ENCODE measurements at regions not wholly inside any gene's neighbourhood (a gene's known extent, or its start where the extent isn't known, plus 50 kb on each side); places are given as distances from the start of the nearest gene placed in this dataset.

DNA sequence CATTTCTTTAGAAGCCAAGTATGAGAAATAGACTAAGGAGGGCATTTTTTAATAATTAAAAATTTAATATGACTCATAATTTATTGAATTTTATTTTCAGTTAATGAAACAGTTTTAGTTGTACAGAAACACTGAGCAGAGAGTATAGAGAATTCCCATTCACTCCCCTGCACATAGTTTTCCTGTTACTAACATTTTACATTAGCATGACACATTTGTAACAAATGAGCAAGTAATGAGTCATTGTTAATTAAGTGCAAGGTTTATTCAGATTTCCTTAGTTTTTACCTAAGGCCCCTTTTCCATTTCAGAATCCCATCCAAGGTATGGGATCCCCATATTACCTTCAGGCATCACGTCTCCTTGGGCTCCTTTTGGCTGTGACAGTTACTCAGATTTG lies 271.5 kb upstream of the FZD8 start:
- Histone ChIP-seq H3K27ac (no peak overlapping the region), H3K4me3 (no peak overlapping the region)
- TF ChIP-seq, protein P1, sequence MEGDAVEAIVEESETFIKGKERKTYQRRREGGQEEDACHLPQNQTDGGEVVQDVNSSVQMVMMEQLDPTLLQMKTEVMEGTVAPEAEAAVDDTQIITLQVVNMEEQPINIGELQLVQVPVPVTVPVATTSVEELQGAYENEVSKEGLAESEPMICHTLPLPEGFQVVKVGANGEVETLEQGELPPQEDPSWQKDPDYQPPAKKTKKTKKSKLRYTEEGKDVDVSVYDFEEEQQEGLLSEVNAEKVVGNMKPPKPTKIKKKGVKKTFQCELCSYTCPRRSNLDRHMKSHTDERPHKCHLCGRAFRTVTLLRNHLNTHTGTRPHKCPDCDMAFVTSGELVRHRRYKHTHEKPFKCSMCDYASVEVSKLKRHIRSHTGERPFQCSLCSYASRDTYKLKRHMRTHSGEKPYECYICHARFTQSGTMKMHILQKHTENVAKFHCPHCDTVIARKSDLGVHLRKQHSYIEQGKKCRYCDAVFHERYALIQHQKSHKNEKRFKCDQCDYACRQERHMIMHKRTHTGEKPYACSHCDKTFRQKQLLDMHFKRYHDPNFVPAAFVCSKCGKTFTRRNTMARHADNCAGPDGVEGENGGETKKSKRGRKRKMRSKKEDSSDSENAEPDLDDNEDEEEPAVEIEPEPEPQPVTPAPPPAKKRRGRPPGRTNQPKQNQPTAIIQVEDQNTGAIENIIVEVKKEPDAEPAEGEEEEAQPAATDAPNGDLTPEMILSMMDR (IDR thresholded peaks at IDR 0.05) = no peak
- DNase-seq (ENCODE audit: low spot score) = no peak

DNA sequence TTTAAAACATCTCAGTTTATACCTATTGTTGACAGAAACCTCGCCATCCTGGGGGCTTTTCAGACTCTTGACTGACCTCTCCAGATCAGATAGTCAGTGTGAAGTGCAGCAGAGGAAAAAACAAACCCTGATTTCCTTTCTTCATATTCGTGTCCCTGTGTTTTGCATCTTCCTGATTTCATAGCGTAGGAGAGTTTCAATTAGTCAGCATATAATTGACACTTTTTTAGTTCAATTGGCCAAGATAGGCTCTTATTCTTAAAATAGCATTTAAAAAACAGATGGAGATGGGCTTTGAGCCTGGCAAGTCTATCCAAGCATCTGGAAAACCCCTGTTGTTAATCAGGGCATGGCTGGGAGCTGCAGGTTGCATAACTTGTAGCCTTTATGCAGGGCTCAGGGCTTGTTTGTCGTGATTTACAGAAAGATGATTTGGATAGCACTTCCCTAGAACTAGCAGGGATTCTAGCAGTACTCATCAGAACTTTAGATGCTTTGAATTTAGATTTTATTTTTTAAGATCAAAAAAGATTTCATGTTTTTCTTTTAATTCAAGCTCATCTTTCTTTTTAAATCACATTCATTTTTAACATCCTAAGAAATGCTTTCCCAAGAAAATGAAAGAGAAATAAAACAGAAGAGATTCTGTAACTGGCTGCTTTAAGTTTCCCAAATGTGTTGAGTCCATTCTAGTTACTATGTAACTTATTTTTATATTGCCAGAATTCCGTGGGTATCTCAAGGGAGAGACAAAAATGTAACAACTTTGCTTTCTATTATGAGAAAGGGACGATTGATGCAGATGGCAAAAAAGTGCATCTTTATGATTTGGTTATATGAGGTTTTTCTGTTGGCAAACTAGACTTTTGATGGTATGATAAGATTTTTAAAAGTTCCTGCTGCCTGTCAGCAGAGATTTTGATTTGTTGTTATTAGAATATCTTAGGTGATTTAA lies 270.8 kb upstream of the FZD8 start:
- no peak for DNase-seq (ENCODE audit: low spot score)
- Histone ChIP-seq H3K27ac (no peak overlapping the region), H3K4me3 (no peak overlapping the region)
- TF ChIP-seq, protein P1 (IDR thresholded peaks at IDR 0.05) = no peak

DNA sequence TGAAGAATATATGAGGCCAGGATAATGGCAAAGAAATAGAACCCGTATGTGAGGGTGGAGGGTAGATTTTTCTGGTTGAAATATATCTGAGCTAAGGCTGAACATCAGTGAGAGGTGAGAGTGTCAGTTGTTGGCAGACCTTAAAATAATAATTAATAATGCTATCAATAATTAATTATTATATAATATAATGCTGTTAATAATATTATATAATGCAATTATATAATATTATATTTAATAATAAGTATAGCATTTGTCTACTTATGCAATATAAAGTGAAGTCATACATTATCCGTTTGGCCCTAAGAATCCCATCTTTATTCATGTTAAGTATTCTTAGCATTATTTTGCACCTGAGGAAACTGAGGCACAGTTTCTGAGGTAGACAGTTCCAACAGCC lies 269.9 kb upstream of the FZD8 start:
- Histone ChIP-seq H3K4me3 (no peak overlapping the region), H3K27ac (no peak overlapping the region)
- no peak for DNase-seq (ENCODE audit: low spot score)
- TF ChIP-seq, protein P1 (IDR thresholded peaks at IDR 0.05) = no peak

DNA sequence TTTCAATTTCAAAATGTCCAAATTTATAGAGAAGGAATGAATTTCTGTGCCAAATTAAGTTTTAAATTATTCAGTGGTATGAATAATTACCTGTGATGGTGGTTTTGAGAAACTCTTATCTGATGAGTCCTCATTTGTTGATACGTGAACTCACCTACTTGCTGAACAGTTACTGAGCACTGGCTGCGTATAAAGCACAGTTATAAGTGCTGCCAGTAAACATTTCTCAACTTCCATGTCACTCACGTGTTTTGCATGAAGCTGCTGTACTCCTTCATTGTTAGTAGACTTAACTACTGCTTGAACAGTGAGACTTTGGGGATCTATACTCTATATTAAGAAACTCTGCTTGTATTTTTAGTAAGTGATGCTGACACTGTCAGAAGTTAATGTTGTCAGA lies 269.1 kb upstream of the FZD8 start:
- Histone ChIP-seq H3K27ac (no peak overlapping the region), H3K4me3 (no peak overlapping the region)
- TF ChIP-seq, protein P1 (IDR thresholded peaks at IDR 0.05) = no peak
- no peak for DNase-seq (ENCODE audit: low spot score)

DNA sequence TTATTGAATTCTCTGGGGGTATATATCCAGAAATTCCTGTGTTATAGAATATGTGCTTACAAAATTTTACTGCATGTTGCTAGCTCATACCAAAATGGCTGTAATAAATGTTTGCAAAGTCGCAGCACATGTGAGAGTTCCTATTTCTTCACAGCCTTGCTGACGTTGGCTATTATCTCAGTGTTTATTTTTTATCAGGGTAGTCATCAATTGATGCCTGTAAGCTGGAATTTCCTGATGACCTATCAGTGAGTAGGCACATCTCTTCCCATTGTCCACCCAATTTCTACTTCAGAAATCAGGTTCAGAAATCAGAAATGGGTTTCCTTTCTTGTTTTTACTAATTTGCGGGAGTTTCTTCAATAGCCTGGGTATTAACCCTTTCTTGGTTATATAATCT lies 268.1 kb upstream of the FZD8 start:
- TF ChIP-seq, protein P1 (IDR thresholded peaks at IDR 0.05) = no peak
- Histone ChIP-seq H3K4me3 (no peak overlapping the region), H3K27ac (no peak overlapping the region)
- no peak for DNase-seq (ENCODE audit: low spot score)

DNA sequence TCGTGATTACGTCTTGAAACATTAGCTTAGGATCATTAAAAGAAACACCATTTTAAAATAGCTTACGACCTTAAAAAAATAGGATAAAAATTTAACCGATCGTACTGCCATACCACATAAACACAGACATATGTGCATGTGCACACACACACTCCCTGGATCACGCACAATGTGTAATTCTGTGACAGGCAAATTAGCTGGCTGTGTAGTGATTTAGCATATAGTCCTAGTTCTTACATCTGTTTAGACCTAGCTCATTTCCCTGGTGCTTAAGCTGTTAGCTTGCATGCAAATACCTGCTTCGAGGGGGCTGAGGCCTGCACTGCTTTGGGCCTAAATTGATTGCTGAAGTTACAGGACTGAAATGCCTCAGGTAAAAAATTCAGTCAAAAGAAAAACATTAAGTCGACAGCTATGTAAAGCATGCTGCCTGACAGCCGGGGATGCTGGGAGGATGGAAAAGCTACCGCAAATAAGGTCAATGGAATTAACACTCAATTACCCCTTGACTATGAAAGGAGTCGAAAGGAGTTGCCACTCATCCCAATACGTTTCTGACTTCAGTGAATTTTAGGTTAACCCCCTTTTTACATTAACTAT lies 267.1 kb upstream of the FZD8 start:
- no peak for DNase-seq (ENCODE audit: low spot score)
- TF ChIP-seq, protein P1 (IDR thresholded peaks at IDR 0.05) = no peak

DNA sequence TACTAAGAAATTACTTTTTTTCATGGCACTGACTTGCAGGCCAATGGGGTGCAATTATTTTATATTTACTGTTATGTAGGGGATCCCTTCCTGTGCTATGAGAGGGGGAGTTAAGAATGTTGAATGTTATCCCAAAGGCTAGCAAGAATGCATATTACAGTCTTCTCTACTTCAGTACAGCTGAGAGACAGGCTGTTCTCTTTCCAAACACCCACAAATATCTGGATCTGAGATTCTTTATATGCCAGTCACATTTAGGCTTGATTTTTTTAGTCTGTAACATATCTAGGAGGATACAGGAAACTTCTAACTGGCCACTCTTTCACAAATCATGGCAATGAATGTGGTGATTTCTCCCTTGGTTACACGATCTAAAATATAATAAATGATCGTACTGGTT lies 266.4 kb upstream of the FZD8 start:
- DNase-seq (ENCODE audit: low spot score) = no peak
- TF ChIP-seq, protein P1 (IDR thresholded peaks at IDR 0.05) = no peak

More for the DNA sequence above, 267.1 kb upstream of the FZD8 start:
- no peak overlapping the region for H3K27ac ChIP-seq
- H3K4me3 ChIP-seq = no peak overlapping the region

More for the DNA sequence above, 266.4 kb upstream of the FZD8 start:
- Histone ChIP-seq H3K27ac (no peak overlapping the region), H3K4me3 (no peak overlapping the region)
